ENCODE measurements at regions not wholly inside any gene's neighbourhood (a gene's known extent, or its start where the extent isn't known, plus 50 kb on each side); places are given as distances from the start of the nearest gene placed in this dataset.
A peak's percentile ranks its signal among the peaks of the same experiment; 100 is the strongest.

- H3K4me2 ChIP-seq (ENCODE audit: low read length), result no peak overlapping the region
- peaks cover 2% of the 10 kb centered on the region for H3K27me3 ChIP-seq (ENCODE audit: insufficient read depth, low read length)
- H3K4me3 ChIP-seq (ENCODE audit: insufficient read depth, low read depth, low read length), result no peak overlapping the region
- TF ChIP-seq CTCF (IDR thresholded peaks at IDR 0.05; ENCODE audit: insufficient read depth, low read depth, low read length) (no peak), EZH2 (IDR thresholded peaks at IDR 0.05; ENCODE audit: insufficient read depth, low read length) (no peak)
- H3K9me3 ChIP-seq (ENCODE audit: insufficient read depth, low read depth, low read length), result no peaks in the 10 kb centered on the region
- H3K9ac ChIP-seq (ENCODE audit: low read length), result no peak overlapping the region
- H4K20me1 ChIP-seq (ENCODE audit: insufficient read depth, low read length), result no peaks in the 10 kb centered on the region
- Mint-ChIP-seq H3K27me3 (ENCODE audit: low read depth, unreplicated experiment) (peaks cover 12% of the 10 kb centered on the region), H3K4me1 (ENCODE audit: low read depth, unreplicated experiment) (peaks cover 10% of the 10 kb centered on the region), H3K9me3 (ENCODE audit: unreplicated experiment) (peaks cover 2% of the 10 kb centered on the region), H3K27ac (ENCODE audit: unreplicated experiment) (no peak overlapping the region), H3K36me3 (ENCODE audit: low read depth, unreplicated experiment) (no peaks in the 10 kb centered on the region), H3K4me3 (ENCODE audit: unreplicated experiment) (no peak overlapping the region)
- DNase-seq (ENCODE audit: low read depth), result no peak
- peaks cover 4% of the 10 kb centered on the region for H3K4me1 ChIP-seq (ENCODE audit: insufficient read depth, low read length)
- H2AFZ ChIP-seq (ENCODE audit: low read depth, low read length), result no peak overlapping the region
- H3K27ac ChIP-seq (ENCODE audit: low read depth, low read length), result no peak overlapping the region
- no peaks in the 10 kb centered on the region for H3K79me2 ChIP-seq (ENCODE audit: insufficient read depth, low read length)
- FAIRE-seq, result no peak
- H3K36me3 ChIP-seq (ENCODE audit: insufficient read depth, low read length), result no peaks in the 10 kb centered on the region
Observed at GRCh38 chr4:25588206-25588605, 67.4 kb upstream of the SLC34A2 start.

GRCh38 chr4:25590171-25590570, 65.5 kb upstream of the SLC34A2 start:
- no peak overlapping the region for H3K4me3 Mint-ChIP-seq (ENCODE audit: unreplicated experiment)
- H3K27me3 Mint-ChIP-seq (ENCODE audit: low read depth, unreplicated experiment), result peaks cover 13% of the 10 kb centered on the region
- Histone ChIP-seq H3K4me1 (ENCODE audit: insufficient read depth, low read length) (peaks cover 4% of the 10 kb centered on the region), H3K27ac (ENCODE audit: low read depth, low read length) (no peak overlapping the region), H3K9ac (ENCODE audit: low read length) (no peak overlapping the region), H3K4me3 (ENCODE audit: insufficient read depth, low read depth, low read length) (no peak overlapping the region), H3K79me2 (ENCODE audit: insufficient read depth, low read length) (no peaks in the 10 kb centered on the region), H4K20me1 (ENCODE audit: insufficient read depth, low read length) (no peaks in the 10 kb centered on the region), H3K36me3 (ENCODE audit: insufficient read depth, low read length) (no peaks in the 10 kb centered on the region), H3K4me2 (ENCODE audit: low read length) (peak overlapping the region; percentile 26), H3K9me3 (ENCODE audit: insufficient read depth, low read depth, low read length) (no peaks in the 10 kb centered on the region), H2AFZ (ENCODE audit: low read depth, low read length) (peak overlapping the region; percentile 5), H3K27me3 (ENCODE audit: insufficient read depth, low read length) (peaks cover 2% of the 10 kb centered on the region)
- DNase-seq (ENCODE audit: low read depth), result peak; percentile 15
- H3K27ac Mint-ChIP-seq (ENCODE audit: unreplicated experiment), result peak overlapping the region; percentile 50
- H3K4me1 Mint-ChIP-seq (ENCODE audit: low read depth, unreplicated experiment), result peaks cover 10% of the 10 kb centered on the region
- no peak for FAIRE-seq
- H3K9me3 Mint-ChIP-seq (ENCODE audit: unreplicated experiment), result no peaks in the 10 kb centered on the region
- no peak for TF ChIP-seq CTCF (IDR thresholded peaks at IDR 0.05; ENCODE audit: insufficient read depth, low read depth, low read length)
- no peak for TF ChIP-seq EZH2 (IDR thresholded peaks at IDR 0.05; ENCODE audit: insufficient read depth, low read length)
- H3K36me3 Mint-ChIP-seq (ENCODE audit: low read depth, unreplicated experiment), result no peaks in the 10 kb centered on the region

GRCh38 chr4:25592736-25593135, 62.9 kb upstream of the SLC34A2 start:
- no peaks in the 10 kb centered on the region for H3K36me3 ChIP-seq (ENCODE audit: insufficient read depth, low read length)
- H3K4me1 ChIP-seq (ENCODE audit: insufficient read depth, low read length), result peaks cover 4% of the 10 kb centered on the region
- peaks cover under 1% of the 10 kb centered on the region for H3K27me3 ChIP-seq (ENCODE audit: insufficient read depth, low read length)
- H3K79me2 ChIP-seq (ENCODE audit: insufficient read depth, low read length), result no peaks in the 10 kb centered on the region
- H2AFZ ChIP-seq (ENCODE audit: low read depth, low read length), result no peak overlapping the region
- no peak overlapping the region for H3K4me3 ChIP-seq (ENCODE audit: insufficient read depth, low read depth, low read length)
- Mint-ChIP-seq H3K4me1 (ENCODE audit: low read depth, unreplicated experiment) (peaks cover 10% of the 10 kb centered on the region), H3K36me3 (ENCODE audit: low read depth, unreplicated experiment) (no peaks in the 10 kb centered on the region), H3K27me3 (ENCODE audit: low read depth, unreplicated experiment) (peaks cover 12% of the 10 kb centered on the region), H3K4me3 (ENCODE audit: unreplicated experiment) (no peak overlapping the region), H3K27ac (ENCODE audit: unreplicated experiment) (no peak overlapping the region), H3K9me3 (ENCODE audit: unreplicated experiment) (peaks cover 16% of the 10 kb centered on the region)
- FAIRE-seq (no peak), DNase-seq (ENCODE audit: low read depth) (no peak)
- no peak overlapping the region for H3K4me2 ChIP-seq (ENCODE audit: low read length)
- H3K27ac ChIP-seq (ENCODE audit: low read depth, low read length), result no peak overlapping the region
- no peak for TF ChIP-seq EZH2 (IDR thresholded peaks at IDR 0.05; ENCODE audit: insufficient read depth, low read length)
- no peak for TF ChIP-seq CTCF (IDR thresholded peaks at IDR 0.05; ENCODE audit: insufficient read depth, low read depth, low read length)
- H3K9me3 ChIP-seq (ENCODE audit: insufficient read depth, low read depth, low read length), result no peaks in the 10 kb centered on the region
- no peak overlapping the region for H3K9ac ChIP-seq (ENCODE audit: low read length)
- no peaks in the 10 kb centered on the region for H4K20me1 ChIP-seq (ENCODE audit: insufficient read depth, low read length)

All from astrocyte (in vitro differentiated cells and primary cell).